ENCODE measurements at regions not wholly inside any gene's neighbourhood (a gene's known extent, or its start where the extent isn't known, plus 50 kb on each side); places are given as distances from the start of the nearest gene placed in this dataset.

DNA sequence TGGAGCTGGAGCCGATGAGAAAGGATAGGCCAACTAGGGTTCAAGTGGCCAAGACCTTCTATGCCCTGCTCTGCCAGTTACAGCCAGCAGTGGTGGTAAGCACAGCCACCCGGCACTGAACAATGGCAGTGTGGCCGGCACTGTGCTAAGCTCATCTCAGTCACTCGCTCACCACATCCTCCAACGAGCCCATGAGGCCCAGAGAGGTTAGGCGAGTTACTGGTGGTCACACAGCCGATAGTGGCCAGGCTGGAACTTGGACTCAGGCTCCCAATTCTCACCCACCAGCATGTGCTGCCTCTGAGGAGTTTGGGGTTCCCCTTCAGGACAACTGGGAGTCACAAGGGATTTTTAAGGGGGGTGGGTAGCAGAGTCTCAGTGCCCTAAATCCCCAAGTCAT is 66.4 kb downstream of the IGLL1 start:
- Histone ChIP-seq H3K27ac (ENCODE audit: low read depth, low read length, poor library complexity, severe bottlenecking) (no peak overlapping the region), H3K9me3 (ENCODE audit: low read length) (no peaks in the 10 kb centered on the region), H3K4me1 (ENCODE audit: insufficient read depth, low read length, poor library complexity, severe bottlenecking) (peaks cover 26% of the 10 kb centered on the region), H2AFZ (ENCODE audit: low read length) (no peak overlapping the region), H4K20me1 (ENCODE audit: insufficient read depth, low read length) (no peaks in the 10 kb centered on the region), H3K79me2 (ENCODE audit: insufficient read depth, low read depth, low read length) (no peaks in the 10 kb centered on the region), H3K4me2 (ENCODE audit: low read length) (no peak overlapping the region), H3K4me3 (ENCODE audit: low read depth, low read length, poor library complexity, severe bottlenecking) (no peak overlapping the region), H3K36me3 (ENCODE audit: insufficient read depth, low read length) (no peaks in the 10 kb centered on the region), H3K9me2 (ENCODE audit: insufficient read depth, low read length) (no peaks in the 10 kb centered on the region)
- CTCF ChIA-PET (ENCODE audit: unreplicated experiment) = no interaction called here
- BruUV-seq (replicated peaks) = no TSS peak
- no peak for DNase-seq (ENCODE audit: low spot score)
- intact Hi-C loops (cut with micrococcal nuclease; ENCODE audit: unreplicated experiment) = no loop called here
- POLR2A ChIA-PET = no interaction called here
- no peak for TF ChIP-seq CTCF (conservative IDR thresholded peaks at IDR 0.05; ENCODE audit: low read length)
- TF ChIP-seq EZH2phosphoT487 (IDR thresholded peaks at IDR 0.05; ENCODE audit: borderline replicate concordance, low read depth, low read length) = no peak

DNA sequence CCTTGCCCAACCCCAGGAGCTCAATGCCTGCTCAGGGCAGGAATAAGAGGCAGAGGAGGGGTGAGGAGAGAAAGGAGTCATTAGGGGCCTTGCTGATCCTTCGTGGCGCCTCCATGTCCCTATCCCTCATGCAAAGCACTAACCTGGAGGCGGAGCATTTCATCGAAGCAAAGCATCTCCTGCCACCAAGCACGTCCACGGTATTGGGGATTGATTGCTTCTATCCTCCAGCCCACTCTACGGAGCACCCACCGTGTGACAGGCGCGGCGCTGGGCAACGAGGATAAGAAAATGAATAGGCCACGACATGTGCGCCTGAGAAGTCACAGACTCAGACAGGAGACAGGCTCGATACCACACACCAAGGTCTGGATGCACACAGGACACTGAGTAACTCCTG is 67.0 kb downstream of the IGLL1 start:
- no peaks in the 10 kb centered on the region for H3K36me3 ChIP-seq (ENCODE audit: insufficient read depth, low read length)
- no peaks in the 10 kb centered on the region for H3K9me2 ChIP-seq (ENCODE audit: insufficient read depth, low read length)
- H3K9me3 ChIP-seq (ENCODE audit: low read length) = no peaks in the 10 kb centered on the region
- peaks cover 21% of the 10 kb centered on the region for H3K4me1 ChIP-seq (ENCODE audit: insufficient read depth, low read length, poor library complexity, severe bottlenecking)
- no peak overlapping the region for H2AFZ ChIP-seq (ENCODE audit: low read length)
- no peak overlapping the region for H3K4me3 ChIP-seq (ENCODE audit: low read depth, low read length, poor library complexity, severe bottlenecking)
- H4K20me1 ChIP-seq (ENCODE audit: insufficient read depth, low read length) = no peaks in the 10 kb centered on the region
- ChIA-PET POLR2A (no interaction called here), CTCF (ENCODE audit: unreplicated experiment) (interaction anchor here (0.7 kb wide), 1 partner anchor 38 kb away, joined by 5 read pairs; no protein-coding TSS in a partner anchor)
- no peak for DNase-seq (ENCODE audit: low spot score)
- H3K4me2 ChIP-seq (ENCODE audit: low read length) = no peak overlapping the region
- TF ChIP-seq CTCF (conservative IDR thresholded peaks at IDR 0.05; ENCODE audit: low read length) (no peak), EZH2phosphoT487 (IDR thresholded peaks at IDR 0.05; ENCODE audit: borderline replicate concordance, low read depth, low read length) (no peak)
- intact Hi-C loops (cut with micrococcal nuclease; ENCODE audit: unreplicated experiment) = no loop called here
- H3K27ac ChIP-seq (ENCODE audit: low read depth, low read length, poor library complexity, severe bottlenecking) = no peak overlapping the region
- no TSS peak for BruUV-seq (replicated peaks)
- H3K79me2 ChIP-seq (ENCODE audit: insufficient read depth, low read depth, low read length) = no peaks in the 10 kb centered on the region

DNA sequence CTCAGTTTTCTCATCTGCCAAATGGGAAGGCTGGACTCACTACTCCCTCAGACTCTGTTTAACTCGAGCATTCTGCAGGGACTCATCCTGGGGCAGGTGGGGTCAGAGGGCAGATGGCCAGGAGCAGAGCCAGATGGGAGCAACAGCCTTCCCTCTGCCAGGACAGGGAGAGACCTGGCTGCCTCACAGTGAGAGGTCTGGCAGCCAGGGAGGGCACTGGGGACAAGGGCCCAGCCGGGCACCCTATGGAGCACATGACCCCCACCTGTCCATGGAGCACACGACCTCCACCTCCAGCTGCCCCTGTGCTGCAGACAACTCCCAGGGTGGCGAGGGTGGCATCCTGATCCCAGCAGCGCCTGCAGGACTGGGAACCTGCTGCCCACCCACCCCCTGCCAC is 67.4 kb downstream of the IGLL1 start:
- ChIA-PET CTCF (ENCODE audit: unreplicated experiment) (interaction anchor here (0.7 kb wide), 1 partner anchor 38 kb away, joined by 5 read pairs; no protein-coding TSS in a partner anchor), POLR2A (no interaction called here)
- H3K9me3 ChIP-seq (ENCODE audit: low read length) = no peaks in the 10 kb centered on the region
- no peak overlapping the region for H3K4me2 ChIP-seq (ENCODE audit: low read length)
- no peak overlapping the region for H3K4me3 ChIP-seq (ENCODE audit: low read depth, low read length, poor library complexity, severe bottlenecking)
- DNase-seq (ENCODE audit: low spot score) = no peak
- BruUV-seq (replicated peaks) = no TSS peak
- H3K9me2 ChIP-seq (ENCODE audit: insufficient read depth, low read length) = no peaks in the 10 kb centered on the region
- intact Hi-C loops (cut with micrococcal nuclease; ENCODE audit: unreplicated experiment) = no loop called here
- H2AFZ ChIP-seq (ENCODE audit: low read length) = no peak overlapping the region
- no peaks in the 10 kb centered on the region for H3K79me2 ChIP-seq (ENCODE audit: insufficient read depth, low read depth, low read length)
- H4K20me1 ChIP-seq (ENCODE audit: insufficient read depth, low read length) = no peaks in the 10 kb centered on the region
- H3K27ac ChIP-seq (ENCODE audit: low read depth, low read length, poor library complexity, severe bottlenecking) = no peak overlapping the region
- peaks cover 17% of the 10 kb centered on the region for H3K4me1 ChIP-seq (ENCODE audit: insufficient read depth, low read length, poor library complexity, severe bottlenecking)
- TF ChIP-seq CTCF (conservative IDR thresholded peaks at IDR 0.05; ENCODE audit: low read length) = no peak
- no peak for TF ChIP-seq EZH2phosphoT487 (IDR thresholded peaks at IDR 0.05; ENCODE audit: borderline replicate concordance, low read depth, low read length)
- H3K36me3 ChIP-seq (ENCODE audit: insufficient read depth, low read length) = no peaks in the 10 kb centered on the region

All from OCI-LY7 (cell line).